AG04450 (cell line): ENCODE measurements at regions not wholly inside any gene's neighbourhood (a gene's known extent, or its start where the extent isn't known, plus 50 kb on each side); places are given as distances from the start of the nearest gene placed in this dataset.

Experiments used
- CTCF ChIA-PET: fragments of 300-600, 350-600 bp; formaldehyde crosslinking; extraction: SDS; loops from one replicate; lab custom pipeline; 2022; ENCODE audit warnings: antibody characterized with exemption, inconsistent platforms; lab: Charles Lee
- POLR2A ChIA-PET: fragments of 350-600 bp; formaldehyde crosslinking; extraction: SDS; loops from one replicate; lab custom pipeline; 2021; ENCODE audit warnings: antibody characterized with exemption, inconsistent platforms; lab: Yijun Ruan, JAX
- DNase-seq: peaks from one replicate; pipeline ENCODE4 v3.0.0-alpha.2; 2011; ENCODE audit warnings: low read depth, low spot score
- H3K27ac ChIP-seq: one replicate; pipeline ENCODE4 v1.5.1; 2012; ENCODE audit warnings: low read depth, low read length, control low read depth
- H3K27me3 ChIP-seq: one replicate; pipeline ENCODE4 v1.6.0; 2012; ENCODE audit warnings: low read length; ENCODE audit not compliant: control insufficient read depth, insufficient read depth
- H3K4me3 ChIP-seq: 2 replicates; pipeline ENCODE4 v1.5.1; 2011; ENCODE audit warnings: mild to moderate bottlenecking, low read depth, low read length, control low read depth
- H3K9me3 ChIP-seq: 2 replicates; pipeline ENCODE4 v1.5.1; 2012; ENCODE audit warnings: low read length; ENCODE audit not compliant: control insufficient read depth, insufficient read depth
- CTCF ChIP-seq: IDR thresholded peaks from 2 replicates; pipeline ENCODE4 v1.5.1; 2011; ENCODE audit warnings: low read depth, low read length, control low read depth, inconsistent platforms

GRCh38 chr18:78717766-78718150 is 261.9 kb upstream of the SALL3 start:
- POLR2A ChIA-PET: no interaction called here
- Histone ChIP-seq H3K9me3 (peaks cover 84% of the 10 kb centered on the region), H3K27me3 (no peaks in the 10 kb centered on the region), H3K4me3 (no peak overlapping the region), H3K27ac (no peak overlapping the region)
- TF ChIP-seq CTCF: no peak
- DNase-seq: no peak
- CTCF ChIA-PET: no interaction called here

GRCh38 chr18:78719821-78720220 is 259.8 kb upstream of the SALL3 start:
- ChIA-PET POLR2A (no interaction called here), CTCF (no interaction called here)
- Histone ChIP-seq H3K4me3 (no peak overlapping the region), H3K9me3 (peaks cover 87% of the 10 kb centered on the region), H3K27ac (no peak overlapping the region), H3K27me3 (no peaks in the 10 kb centered on the region)
- TF ChIP-seq CTCF: no peak
- no peak for DNase-seq

- Histone ChIP-seq H3K4me3 (no peak overlapping the region), H3K27me3 (no peaks in the 10 kb centered on the region), H3K27ac (no peak overlapping the region), H3K9me3 (peaks cover 89% of the 10 kb centered on the region)
- ChIA-PET POLR2A (no interaction called here), CTCF (no interaction called here)
- TF ChIP-seq CTCF: no peak
- DNase-seq: no peak
Observed at GRCh38 chr18:78720456-78721237, 259.0 kb upstream of the SALL3 start.

GRCh38 chr18:78721238-78721875 is 258.3 kb upstream of the SALL3 start:
- Histone ChIP-seq H3K27me3 (no peaks in the 10 kb centered on the region), H3K9me3 (peaks cover 89% of the 10 kb centered on the region), H3K4me3 (no peak overlapping the region), H3K27ac (no peak overlapping the region)
- DNase-seq: no peak
- no peak for TF ChIP-seq CTCF
- ChIA-PET CTCF (no interaction called here), POLR2A (no interaction called here)

- Histone ChIP-seq H3K27ac (no peak overlapping the region), H3K4me3 (no peak overlapping the region), H3K9me3 (peaks cover 89% of the 10 kb centered on the region), H3K27me3 (no peaks in the 10 kb centered on the region)
- no peak for DNase-seq
- CTCF ChIA-PET: no interaction called here
- POLR2A ChIA-PET: no interaction called here
- no peak for TF ChIP-seq CTCF
Observed at GRCh38 chr18:78721981-78722380, 257.6 kb upstream of the SALL3 start.
